GM21515 (cell line): ENCODE measurements at regions not wholly inside any gene's neighbourhood (a gene's known extent, or its start where the extent isn't known, plus 50 kb on each side); places are given as distances from the start of the nearest gene placed in this dataset.

Experiments
- ATAC-seq: cut with Tn5 transposase; IDR thresholded peaks from one replicate; pipeline ENCODE4 v1.9.1; 2021; ENCODE audit not compliant: unreplicated experiment

DNA sequence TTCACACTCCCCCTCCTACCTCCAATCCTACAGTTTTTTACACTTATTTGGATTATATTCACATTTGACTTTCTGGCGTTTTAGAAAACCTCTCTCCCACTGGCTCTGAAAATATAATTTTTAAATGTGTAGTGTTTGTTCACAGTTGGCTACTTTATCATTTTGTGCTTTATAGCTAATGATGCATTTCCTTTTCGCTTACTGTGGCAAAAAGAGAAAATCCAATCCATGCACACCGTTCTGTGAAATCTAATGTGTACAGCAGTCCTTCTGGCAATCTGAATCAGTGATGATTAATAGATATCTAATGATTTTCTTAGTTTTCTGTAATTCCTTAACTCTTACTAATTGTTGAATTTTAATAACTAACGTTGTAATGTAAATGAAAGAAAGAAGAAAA is 271.5 kb downstream of the ARAP2 start:
- ATAC-seq: no peak

DNA sequence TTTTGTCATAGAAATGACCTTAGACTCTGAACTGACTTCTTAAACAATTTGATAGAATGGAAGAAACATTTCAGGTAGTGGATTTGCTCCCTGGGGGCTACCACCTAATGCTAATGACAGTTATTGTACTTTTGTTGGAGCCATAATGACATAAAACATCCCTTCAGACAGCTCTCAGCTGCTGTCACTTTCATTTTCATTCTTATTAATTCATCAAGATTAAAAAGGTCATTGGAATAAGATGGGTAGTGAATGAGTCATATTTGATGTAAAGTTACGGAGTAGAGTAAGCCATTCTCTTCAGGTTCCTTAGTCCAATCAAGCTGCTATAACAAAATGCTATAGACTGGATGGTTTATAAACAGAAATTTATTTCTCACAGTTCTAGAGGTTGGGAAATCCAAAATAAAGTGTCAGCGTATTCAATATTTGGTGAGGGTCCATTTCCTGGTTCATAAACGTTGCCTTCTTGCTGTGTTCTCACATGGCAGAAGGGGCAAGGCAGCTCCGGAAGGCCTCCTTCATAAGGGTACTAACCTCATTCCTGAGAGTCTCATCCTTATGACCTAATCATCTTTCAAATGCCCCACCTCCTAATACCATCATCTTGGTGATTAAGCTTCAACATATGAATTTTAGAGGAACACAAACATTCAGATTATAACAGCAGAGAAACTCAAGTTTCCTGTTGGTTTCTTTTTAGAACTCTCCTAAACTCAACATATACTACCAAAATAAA is 268.5 kb downstream of the ARAP2 start:
- no peak for ATAC-seq

DNA sequence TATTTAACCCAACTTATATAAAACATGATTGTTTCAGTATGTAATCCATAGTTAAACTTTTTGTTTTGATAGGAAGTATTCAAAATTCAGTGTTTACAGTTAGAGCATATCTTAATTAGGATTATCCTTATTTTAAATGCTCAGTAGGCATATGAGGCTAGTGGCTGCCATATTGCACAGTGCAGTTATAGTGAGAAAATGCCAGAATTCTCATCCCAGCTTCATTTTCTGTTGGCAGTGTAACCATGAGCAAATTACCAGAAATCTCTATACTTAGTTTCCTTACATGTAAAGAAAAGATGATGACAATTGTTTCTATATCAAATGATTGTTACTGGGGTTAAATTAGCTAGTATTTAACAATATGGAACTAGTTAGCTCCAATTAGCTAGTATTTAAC is 265.8 kb downstream of the ARAP2 start:
- ATAC-seq: no peak

DNA sequence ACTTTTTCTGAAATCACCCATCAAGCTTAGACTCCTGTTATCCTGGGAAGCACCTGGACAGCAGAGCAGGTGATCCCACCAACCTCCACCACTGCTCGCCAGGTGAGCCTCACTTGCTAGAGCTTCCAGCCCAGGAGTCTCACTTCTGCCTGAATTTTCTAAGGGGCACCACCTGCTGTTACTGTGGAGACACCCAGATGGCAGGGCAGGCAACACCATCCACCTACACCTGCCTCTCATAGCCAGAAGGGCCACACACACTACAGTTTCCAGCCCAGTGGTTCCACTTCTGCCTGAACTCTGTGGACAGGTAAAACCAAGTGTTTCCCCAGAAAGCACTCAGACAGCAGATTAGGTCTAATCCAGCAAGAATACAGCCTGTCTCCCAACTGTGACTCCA is 262.0 kb downstream of the ARAP2 start:
- ATAC-seq: no peak

DNA sequence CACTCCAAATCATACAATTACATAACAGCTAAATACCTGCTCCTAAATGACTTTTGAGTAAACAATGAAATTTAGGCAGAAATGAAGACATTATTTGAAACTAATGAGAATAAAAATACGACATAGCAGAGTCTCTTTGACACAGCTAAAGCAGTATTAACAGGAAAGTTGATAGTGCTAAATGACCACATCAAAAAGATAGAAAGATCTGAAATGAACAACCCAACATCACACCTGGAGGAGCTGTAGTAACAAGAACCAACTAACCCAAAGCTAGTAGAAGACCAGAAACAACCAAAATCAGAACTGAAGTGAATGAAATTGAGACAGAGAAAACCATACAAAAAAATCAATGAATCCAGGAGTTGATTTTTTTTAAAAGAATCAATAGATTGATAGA is 257.8 kb downstream of the ARAP2 start:
- no peak for ATAC-seq

DNA sequence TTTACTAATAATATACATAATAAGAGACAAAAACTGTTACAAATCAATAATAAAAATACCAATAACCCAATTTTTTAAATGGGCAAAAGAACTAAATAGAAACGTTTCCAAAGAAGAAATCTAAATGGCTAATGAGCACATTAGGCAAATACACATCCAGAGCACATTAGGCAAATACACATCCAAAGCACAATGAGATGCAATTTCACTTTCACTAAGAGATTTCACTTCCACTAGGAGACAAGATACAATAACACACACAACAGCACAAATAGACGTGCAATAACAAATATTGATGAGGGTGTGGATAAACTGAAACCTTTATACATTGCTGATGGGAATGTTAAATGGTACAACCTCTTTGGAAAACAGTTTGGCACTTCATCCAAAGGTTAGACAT is 250.7 kb downstream of the ARAP2 start:
- no peak for ATAC-seq

DNA sequence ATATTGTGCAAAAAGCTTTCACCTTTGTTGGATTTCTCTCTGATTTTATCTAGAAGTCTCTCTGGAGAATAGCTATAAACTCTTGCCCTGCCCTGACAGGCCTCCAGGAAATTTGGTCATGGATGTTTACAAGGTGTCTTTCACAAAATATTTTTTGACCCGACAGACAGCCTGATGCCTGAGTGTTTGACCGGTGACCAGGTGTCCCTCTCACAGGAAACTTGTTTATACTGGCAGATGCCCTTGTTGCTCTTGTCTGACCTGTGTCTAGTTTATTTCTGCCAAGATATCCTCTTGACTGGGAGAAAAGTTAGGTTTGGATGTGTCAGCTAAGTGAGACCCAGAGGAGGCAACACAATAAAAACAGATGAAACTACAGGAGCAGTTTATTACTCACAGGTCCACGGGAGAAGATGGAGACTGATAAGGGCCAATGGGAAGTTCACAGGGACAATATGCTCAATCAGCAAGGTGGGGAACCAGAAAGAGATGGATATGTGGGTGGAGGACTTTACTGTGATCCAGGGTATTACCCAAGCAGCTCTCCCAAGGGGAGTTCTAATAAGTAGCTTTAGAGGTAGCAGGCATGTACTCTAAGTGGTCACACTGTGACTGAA is 243.3 kb downstream of the ARAP2 start:
- ATAC-seq: no peak

DNA sequence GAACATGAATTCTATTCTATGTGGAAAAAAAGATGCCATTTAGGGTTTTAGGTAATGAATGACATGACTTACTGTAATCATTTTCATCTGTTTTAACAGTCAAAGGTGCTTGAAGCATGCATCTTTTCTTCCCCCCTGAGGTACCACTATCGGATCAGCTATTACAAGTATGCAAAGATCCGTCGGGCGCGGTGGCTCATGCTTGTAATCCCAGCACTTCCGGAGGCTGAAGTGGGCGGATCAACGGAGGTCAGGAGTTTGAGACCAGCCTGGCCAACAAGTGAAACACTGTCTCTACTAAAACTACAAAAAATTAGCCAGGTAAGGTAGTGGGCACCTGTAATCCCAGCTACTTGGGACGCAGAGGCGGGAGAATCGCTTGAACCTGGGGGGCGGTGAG is 241.3 kb downstream of the ARAP2 start:
- ATAC-seq: no peak

DNA sequence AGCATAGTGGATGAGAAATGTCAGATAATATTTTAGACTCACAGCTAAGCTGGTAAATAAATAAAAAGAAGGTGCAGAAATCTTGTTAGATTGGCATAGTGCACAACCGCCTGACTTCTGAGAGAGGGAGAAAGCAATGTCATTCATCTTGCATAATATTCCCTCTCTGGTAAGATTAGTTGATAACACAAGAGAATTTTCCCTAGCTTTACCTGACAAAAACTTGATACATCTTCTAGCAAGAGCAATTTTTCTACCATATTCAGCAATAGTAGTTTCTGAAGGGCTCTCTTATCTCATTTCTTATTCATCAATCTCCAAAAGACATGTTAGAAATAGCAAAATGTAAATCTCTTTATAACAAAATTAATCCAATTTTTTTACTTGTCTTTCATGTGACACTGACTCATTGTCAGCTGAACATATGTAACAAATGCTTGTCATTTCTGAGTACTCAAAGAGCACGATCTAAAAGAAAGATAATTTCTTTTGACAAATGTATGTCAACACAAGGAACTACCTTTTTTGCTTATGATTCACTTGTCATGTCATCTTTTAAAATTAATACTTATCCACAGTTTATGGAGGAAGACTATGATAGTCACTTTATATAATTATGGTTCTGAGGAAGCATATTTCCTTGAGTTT is 240.0 kb downstream of the ARAP2 start:
- no peak for ATAC-seq

DNA sequence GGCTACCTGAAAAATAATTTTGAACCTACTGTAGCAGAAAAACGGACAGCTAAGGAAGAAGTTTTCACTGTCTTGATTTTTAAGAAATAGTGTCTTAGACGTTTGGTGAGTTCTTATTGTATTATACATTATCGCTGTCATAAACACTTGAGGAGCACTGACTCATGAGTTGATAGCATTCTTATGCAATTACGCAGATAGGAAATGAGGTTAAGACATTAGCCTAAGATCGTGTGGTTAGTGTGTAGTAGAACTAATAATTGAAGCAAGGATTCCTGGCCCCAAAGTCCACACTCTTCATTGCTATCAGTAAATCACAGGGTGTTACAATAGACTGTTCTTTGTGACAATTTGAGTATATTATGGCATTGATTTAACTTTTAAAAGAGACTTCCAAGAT is 238.1 kb downstream of the ARAP2 start:
- no peak for ATAC-seq

DNA sequence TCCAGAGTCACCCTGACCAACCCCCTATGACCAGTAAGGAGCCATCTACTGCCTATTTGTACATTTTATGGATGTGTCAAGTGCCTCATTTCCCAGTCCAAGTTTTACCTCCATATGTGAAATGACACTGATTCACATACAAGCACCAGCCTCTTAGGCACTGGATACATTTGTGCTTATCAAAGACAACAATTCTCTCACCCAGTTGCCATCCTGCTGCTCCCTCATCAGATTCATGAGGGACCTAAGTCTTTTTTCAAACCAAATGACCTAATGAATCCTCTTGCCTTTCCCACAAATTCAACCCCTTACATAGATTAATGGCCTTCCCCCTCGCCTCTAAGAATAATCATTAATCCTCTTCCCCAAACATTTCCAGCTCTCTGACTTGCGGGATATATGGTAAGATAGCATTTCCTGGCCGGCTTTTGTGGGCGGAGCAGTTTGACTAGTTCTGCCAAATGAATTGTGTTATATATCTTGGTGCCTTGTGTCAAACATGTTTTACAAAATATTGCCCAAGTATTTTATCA is 233.9 kb downstream of the ARAP2 start:
- ATAC-seq: no peak

DNA sequence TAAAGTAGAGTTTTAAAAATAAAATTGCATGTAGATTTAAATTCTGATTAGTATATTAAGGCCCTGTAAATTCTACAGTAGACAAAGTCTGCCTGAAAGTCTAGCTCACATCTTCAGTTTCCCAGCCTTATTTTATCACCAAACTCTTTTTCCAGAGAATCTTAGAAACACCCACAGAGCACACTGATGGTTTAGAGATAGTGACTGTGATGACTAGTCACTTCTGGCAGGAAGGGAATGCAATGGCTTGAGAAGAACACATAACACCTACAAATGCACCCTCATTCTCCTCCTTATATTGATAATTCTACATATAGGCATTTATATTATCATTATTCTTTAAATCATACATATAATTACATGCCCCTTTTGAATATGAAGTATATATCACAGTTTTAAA is 232.9 kb downstream of the ARAP2 start:
- ATAC-seq: no peak

DNA sequence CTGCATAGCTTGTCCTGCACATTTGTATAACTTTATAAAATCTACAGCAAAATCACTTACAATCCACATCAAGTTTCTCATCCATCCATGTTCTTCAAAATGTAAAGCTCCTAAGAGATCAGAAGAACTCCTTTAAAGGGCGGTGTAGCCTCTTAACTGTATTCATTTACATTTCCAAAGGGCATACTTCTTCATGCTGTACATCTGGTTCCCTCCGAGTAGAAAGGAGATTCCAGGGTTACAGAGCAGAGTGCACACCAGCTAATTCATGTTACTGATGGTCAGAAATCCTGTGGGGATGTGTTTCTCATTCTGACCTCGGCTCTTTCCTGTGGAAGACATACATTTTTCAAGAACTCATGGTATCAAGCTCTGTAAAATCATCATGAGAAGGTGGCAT is 231.8 kb downstream of the ARAP2 start:
- no peak for ATAC-seq

DNA sequence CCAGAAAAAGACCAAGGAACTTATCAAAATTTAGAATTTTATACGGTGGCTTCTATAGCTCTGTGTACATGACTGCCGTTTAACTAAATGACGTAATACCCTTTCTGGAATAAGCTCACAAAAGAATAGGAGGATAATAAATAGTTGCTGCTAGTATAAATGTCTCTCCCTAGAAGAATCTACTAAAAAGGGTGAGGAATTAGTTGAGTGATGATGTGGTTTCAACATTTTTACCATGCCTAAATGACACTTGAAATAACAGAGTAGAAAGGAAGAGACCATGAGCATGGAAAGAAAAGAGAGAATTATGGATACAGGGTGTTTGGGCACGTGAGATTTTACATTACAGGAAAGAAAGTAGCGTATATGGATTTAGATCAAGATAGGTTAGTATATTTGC is 231.1 kb downstream of the ARAP2 start:
- ATAC-seq: no peak
